ENCODE measurements at regions not wholly inside any gene's neighbourhood (a gene's known extent, or its start where the extent isn't known, plus 50 kb on each side); places are given as distances from the start of the nearest gene placed in this dataset.

DNA sequence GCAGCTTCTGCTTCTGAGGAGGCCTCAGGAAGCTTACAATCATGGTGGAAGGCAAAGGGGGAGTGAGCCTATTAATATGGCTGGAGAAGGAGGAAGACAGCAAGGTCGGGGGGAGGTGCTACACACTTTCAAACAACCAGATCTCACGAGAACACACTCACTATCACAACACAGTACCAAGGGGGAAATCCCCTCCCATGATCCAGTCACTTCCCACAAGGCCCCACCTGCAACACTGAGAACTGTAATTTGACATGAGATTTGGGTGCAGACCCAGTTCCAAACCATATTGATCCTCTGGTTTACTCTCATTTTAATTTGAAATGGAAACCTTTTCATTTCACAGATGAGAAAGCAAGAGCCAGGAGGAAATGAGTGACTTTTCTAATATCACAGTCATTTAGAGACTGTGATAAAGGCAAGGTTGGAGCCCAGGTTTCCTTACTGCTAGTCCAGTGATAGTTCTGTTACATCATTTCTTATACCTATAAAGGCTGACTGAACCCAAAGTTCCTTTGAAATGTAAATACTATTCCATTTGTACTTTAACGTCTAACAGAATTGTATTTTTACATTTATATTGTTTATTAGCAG, 105.8 kb upstream of the GAP43 start:
- TF ChIP-seq, protein P1, sequence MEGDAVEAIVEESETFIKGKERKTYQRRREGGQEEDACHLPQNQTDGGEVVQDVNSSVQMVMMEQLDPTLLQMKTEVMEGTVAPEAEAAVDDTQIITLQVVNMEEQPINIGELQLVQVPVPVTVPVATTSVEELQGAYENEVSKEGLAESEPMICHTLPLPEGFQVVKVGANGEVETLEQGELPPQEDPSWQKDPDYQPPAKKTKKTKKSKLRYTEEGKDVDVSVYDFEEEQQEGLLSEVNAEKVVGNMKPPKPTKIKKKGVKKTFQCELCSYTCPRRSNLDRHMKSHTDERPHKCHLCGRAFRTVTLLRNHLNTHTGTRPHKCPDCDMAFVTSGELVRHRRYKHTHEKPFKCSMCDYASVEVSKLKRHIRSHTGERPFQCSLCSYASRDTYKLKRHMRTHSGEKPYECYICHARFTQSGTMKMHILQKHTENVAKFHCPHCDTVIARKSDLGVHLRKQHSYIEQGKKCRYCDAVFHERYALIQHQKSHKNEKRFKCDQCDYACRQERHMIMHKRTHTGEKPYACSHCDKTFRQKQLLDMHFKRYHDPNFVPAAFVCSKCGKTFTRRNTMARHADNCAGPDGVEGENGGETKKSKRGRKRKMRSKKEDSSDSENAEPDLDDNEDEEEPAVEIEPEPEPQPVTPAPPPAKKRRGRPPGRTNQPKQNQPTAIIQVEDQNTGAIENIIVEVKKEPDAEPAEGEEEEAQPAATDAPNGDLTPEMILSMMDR (IDR thresholded peaks at IDR 0.05), result no peak

DNA sequence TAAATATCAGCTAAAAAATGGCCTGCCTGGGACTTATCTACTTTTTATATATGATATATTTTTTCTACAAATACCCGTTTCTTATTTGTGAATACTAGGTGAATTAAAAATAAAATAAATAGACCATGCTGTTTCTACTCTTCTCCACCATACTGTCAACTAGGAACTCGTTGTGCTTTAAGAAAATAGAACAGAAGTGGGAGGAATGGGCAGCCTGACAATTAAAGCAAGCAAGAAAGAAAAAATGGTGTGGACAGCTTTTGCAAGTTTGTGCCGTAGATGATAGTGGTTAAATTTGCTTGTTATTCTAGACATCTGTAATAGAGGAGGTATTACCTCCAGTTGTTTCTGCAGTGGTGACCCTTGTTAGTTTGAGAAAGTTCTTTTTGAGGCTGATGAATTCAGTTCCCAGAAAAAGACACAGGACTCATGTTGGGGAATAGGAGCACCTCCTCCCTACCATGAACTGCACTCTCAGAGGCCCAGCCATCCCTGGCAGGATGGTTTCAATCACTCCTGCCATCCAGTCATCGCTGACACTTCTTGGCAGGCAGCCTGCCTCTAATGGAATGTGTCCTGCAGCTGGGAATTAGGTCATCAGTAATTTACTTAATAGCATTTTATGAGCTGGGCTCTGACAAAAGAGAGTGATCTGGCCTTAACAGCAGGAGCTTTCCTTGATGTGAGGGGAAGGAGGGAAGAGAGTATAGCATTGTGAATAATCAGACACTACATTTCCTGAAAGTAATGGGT, 105.0 kb upstream of the GAP43 start:
- TF ChIP-seq, protein P1 (IDR thresholded peaks at IDR 0.05), result no peak

DNA sequence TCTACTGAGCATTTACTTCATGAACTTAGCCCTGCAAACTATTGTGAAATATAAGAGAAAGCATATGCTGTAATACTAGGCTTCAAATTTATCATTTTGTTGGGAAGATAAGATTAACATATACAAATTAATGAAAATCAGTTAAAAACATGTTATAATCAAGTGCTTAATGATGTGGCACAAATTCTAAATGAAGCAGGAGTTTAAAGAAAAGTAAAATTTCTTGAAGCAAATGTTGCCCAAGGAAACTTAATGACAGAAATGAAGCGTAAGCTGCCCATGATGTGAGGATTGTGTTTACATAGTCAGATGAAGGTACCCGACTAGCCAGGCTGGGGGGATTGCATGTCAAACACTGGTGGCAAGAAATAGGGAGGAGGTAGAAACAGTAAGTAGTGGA, 103.1 kb upstream of the GAP43 start:
- TF ChIP-seq, protein P1 (IDR thresholded peaks at IDR 0.05), result no peak

DNA sequence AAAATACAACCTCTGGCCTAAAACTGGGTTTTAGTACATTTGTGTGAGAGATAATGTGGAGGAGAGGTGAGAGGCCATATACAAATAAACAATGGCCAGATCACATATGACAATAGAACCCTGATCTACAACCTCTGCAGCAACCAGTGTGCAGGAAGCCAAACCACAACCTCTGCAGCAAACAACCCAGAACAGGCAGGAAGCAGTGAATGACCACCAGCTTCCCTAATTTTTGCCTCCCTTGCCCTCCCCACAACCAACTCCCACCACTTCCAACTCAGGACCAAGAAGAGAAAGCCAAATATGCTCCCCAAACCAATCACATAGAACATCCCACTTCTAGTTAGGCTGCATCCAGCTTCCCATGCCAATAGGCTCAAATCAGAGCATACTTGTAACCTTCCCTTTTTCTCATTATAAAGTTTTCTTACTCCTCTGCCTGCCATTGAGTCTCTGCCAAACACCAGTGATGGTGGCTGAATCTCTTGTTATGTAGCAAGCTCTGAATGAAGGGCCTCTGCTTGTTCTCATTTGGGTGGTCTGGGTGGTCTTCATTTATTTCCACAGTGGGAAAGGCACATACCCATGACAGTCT, 102.6 kb upstream of the GAP43 start:
- TF ChIP-seq, protein P1 (IDR thresholded peaks at IDR 0.05), result no peak

DNA sequence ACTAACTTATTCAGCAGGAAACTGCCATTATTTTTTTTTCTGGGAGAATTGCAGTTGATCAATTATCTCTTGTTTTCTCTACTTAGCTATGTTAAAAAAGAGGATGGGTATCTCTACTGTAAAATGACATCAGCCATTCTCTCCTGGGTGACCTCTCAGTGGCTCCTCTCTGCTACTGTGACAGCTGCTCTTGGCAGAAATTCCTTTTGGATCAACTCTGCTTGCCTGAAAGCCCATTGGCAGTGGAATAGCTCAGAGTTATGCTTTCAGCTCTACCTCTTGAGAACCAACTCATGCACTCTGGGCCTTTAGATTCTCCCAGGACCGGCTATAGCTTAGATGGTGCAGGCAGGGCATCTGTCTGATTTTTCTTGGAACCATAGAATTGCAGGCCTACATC, 99.9 kb upstream of the GAP43 start:
- TF ChIP-seq, protein P1 (IDR thresholded peaks at IDR 0.05), result no peak

DNA sequence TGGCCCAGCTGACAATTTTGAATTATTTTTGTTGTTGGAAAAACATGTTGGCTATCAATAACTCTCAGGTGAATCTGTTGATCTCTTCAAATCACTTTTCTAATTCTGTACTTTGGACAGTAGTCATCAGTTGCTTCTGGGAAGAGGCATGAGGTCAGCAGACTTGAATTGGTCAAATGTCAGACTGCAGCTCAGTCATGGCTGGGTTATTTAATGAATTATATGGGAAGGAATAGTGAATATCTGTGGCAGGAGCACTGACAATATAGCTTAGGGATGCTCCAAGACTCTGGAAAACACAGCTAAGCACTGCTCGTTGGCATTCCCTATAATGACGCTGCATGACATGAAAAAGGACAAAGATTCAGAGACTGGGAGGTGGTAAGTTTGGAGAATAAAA, 98.8 kb upstream of the GAP43 start:
- TF ChIP-seq, protein P1 (IDR thresholded peaks at IDR 0.05), result no peak

DNA sequence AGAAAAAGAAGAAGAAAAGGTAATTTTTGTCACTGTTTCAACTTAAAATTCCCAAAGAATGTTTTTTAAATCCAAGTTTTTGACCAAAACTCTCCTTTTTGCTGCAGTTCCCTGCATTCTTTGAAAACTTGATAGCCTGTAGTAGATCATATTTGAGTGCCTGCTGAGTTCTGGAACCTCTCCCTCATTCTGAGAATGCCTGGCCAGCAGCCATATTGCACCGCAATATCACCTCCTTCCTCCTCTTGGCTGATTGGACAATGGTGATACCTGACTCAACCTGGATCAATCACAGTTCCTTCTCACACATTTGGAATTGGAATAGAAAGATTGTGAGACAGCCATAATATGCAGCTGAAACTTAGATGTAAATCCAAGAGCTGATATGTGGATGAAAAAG, 97.6 kb upstream of the GAP43 start:
- TF ChIP-seq, protein P1 (IDR thresholded peaks at IDR 0.05), result no peak
